ENCODE measurements at regions not wholly inside any gene's neighbourhood (a gene's known extent, or its start where the extent isn't known, plus 50 kb on each side); places are given as distances from the start of the nearest gene placed in this dataset.

GRCh38 chr2:14125624-14126293 lies 506.8 kb upstream of the LRATD1 start:
- no peak for DNase-seq (ENCODE audit: low read depth in 1 of 2, low spot score in 1 of 2)
- TF ChIP-seq, protein P1, sequence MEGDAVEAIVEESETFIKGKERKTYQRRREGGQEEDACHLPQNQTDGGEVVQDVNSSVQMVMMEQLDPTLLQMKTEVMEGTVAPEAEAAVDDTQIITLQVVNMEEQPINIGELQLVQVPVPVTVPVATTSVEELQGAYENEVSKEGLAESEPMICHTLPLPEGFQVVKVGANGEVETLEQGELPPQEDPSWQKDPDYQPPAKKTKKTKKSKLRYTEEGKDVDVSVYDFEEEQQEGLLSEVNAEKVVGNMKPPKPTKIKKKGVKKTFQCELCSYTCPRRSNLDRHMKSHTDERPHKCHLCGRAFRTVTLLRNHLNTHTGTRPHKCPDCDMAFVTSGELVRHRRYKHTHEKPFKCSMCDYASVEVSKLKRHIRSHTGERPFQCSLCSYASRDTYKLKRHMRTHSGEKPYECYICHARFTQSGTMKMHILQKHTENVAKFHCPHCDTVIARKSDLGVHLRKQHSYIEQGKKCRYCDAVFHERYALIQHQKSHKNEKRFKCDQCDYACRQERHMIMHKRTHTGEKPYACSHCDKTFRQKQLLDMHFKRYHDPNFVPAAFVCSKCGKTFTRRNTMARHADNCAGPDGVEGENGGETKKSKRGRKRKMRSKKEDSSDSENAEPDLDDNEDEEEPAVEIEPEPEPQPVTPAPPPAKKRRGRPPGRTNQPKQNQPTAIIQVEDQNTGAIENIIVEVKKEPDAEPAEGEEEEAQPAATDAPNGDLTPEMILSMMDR (IDR thresholded peaks at IDR 0.05; ENCODE audit: insufficient read depth, low read length) = no peak
- TF ChIP-seq SPI1 (IDR thresholded peaks at IDR 0.05; ENCODE audit: borderline replicate concordance, low read depth) = no peak
- TF ChIP-seq POLR2AphosphoS5 (IDR thresholded peaks at IDR 0.05; ENCODE audit: low read depth) = no peak
- no peak for TF ChIP-seq GABPA (IDR thresholded peaks at IDR 0.05; ENCODE audit: low read depth)
- no peak for TF ChIP-seq REST (IDR thresholded peaks at IDR 0.05; ENCODE audit: insufficient replicate concordance, low read depth)
- no peak overlapping the region for H3K4me3 ChIP-seq (replicated peaks; ENCODE audit: insufficient read depth, low read length)
- H3K27me3 ChIP-seq (ENCODE audit: insufficient read depth, poor library complexity, severe bottlenecking) = no peaks in the 10 kb centered on the region
- H3K27ac ChIP-seq (replicated peaks) = no peak overlapping the region

GRCh38 chr2:14126846-14127245 lies 505.7 kb upstream of the LRATD1 start:
- H3K27me3 ChIP-seq (ENCODE audit: insufficient read depth, poor library complexity, severe bottlenecking) = no peaks in the 10 kb centered on the region
- no peak overlapping the region for H3K4me3 ChIP-seq (replicated peaks; ENCODE audit: insufficient read depth, low read length)
- DNase-seq (ENCODE audit: low read depth in 1 of 2, low spot score in 1 of 2) = no peak
- TF ChIP-seq POLR2AphosphoS5 (IDR thresholded peaks at IDR 0.05; ENCODE audit: low read depth) = no peak
- TF ChIP-seq, protein P1 (IDR thresholded peaks at IDR 0.05; ENCODE audit: insufficient read depth, low read length) = no peak
- TF ChIP-seq REST (IDR thresholded peaks at IDR 0.05; ENCODE audit: insufficient replicate concordance, low read depth) = no peak
- no peak for TF ChIP-seq SPI1 (IDR thresholded peaks at IDR 0.05; ENCODE audit: borderline replicate concordance, low read depth)
- no peak overlapping the region for H3K27ac ChIP-seq (replicated peaks)

GRCh38 chr2:14127765-14128164 lies 504.8 kb upstream of the LRATD1 start:
- DNase-seq (ENCODE audit: low read depth in 1 of 2, low spot score in 1 of 2) = no peak
- Histone ChIP-seq H3K27ac (replicated peaks) (no peak overlapping the region), H3K4me3 (replicated peaks; ENCODE audit: insufficient read depth, low read length) (no peak overlapping the region), H3K27me3 (ENCODE audit: insufficient read depth, poor library complexity, severe bottlenecking) (no peaks in the 10 kb centered on the region)
- TF ChIP-seq POLR2AphosphoS5 (IDR thresholded peaks at IDR 0.05; ENCODE audit: low read depth) (no peak), REST (IDR thresholded peaks at IDR 0.05; ENCODE audit: insufficient replicate concordance, low read depth) (no peak), GABPA (IDR thresholded peaks at IDR 0.05; ENCODE audit: low read depth) (no peak), SPI1 (IDR thresholded peaks at IDR 0.05; ENCODE audit: borderline replicate concordance, low read depth) (no peak)
- TF ChIP-seq, protein P1 (IDR thresholded peaks at IDR 0.05; ENCODE audit: insufficient read depth, low read length) = no peak
